ENCODE measurements at regions not wholly inside any gene's neighbourhood (a gene's known extent, or its start where the extent isn't known, plus 50 kb on each side); places are given as distances from the start of the nearest gene placed in this dataset.

DNA sequence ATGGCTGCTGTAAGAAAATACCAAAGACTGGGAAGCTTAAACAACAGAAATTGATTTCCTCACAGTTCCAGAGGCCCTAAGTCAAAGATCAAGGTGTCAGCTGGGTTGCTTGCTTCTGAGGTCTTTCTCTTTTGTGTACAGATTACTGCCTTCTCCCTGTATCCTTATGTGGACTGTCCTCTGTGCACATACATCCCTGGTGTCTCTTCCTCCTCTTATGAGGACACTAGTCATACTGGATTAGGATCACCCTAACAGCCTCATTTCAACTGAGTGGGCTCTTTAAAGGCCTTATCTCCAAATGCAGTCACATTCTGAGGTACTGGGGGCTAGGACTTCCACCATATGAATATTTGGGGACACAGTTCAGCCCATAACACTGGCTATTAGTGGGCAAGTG lies 130.0 kb upstream of the DTNBP1 start:
- TF ChIP-seq CTCF (IDR thresholded peaks at IDR 0.05; ENCODE audit: insufficient read depth, low read length) (no peak), POLR2AphosphoS5 (IDR thresholded peaks at IDR 0.05; ENCODE audit: low read depth) (no peak)

Measured in HL-60 (cell line).